H1 (cell line): ENCODE measurements at regions not wholly inside any gene's neighbourhood (a gene's known extent, or its start where the extent isn't known, plus 50 kb on each side); places are given as distances from the start of the nearest gene placed in this dataset.

Source experiments
- CTCF ChIA-PET: fragments of 300-600 bp; sonication (Branson Sonifier 250); formaldehyde crosslinking; loops from one replicate; lab custom pipeline; 2021; ENCODE audit not compliant: partially characterized antibody; lab: Charles Lee
- POLR2A ChIA-PET: fragments of 300-600 bp; sonication (Branson Sonifier 250); formaldehyde crosslinking; loops from one replicate; lab custom pipeline; 2021; ENCODE audit warnings: inconsistent platforms; ENCODE audit not compliant: partially characterized antibody; lab: Charles Lee
- DNase-seq, 2 experiments: peaks; one replicate each; pipeline versions ENCODE4 v3.0.0 to v3.0.0-alpha.2; 2010 to 2022; ENCODE audit warnings: low spot score in 2 of 2, low read depth in 1 of 2, mixed read lengths in 1 of 2
- FAIRE-seq: peaks from 2 replicates; lab custom pipeline; 2011; peaks lifted over from hg19 to GRCh38; lab: Jason Lieb, UNC
- H2AFZ ChIP-seq: 2 replicates; pipeline ENCODE4 v1.8.1; 2012; ENCODE audit warnings: low read length, inconsistent platforms
- H2AK5ac ChIP-seq: 2 replicates; pipeline ENCODE4 v1.6.1; 2013; ENCODE audit warnings: low read depth, low read length
- H2BK120ac ChIP-seq: replicated peaks from 2 replicates; pipeline ENCODE3; 2013; ENCODE audit warnings: low read depth, low read length, inconsistent platforms
- H2BK12ac ChIP-seq: 2 replicates; pipeline ENCODE4 v1.6.1; 2013; ENCODE audit warnings: low read depth, low read length
- H2BK15ac ChIP-seq: 2 replicates; pipeline ENCODE4 v1.6.1; 2013; ENCODE audit warnings: low read length
- H2BK20ac ChIP-seq: 2 replicates; pipeline ENCODE4 v1.6.1; 2013; ENCODE audit warnings: low read length
- H2BK5ac ChIP-seq: 2 replicates; pipeline ENCODE4 v1.6.1; 2013; ENCODE audit warnings: low read depth, low read length
- H3K14ac ChIP-seq: 2 replicates; pipeline ENCODE4 v1.6.1; 2013; ENCODE audit warnings: inconsistent platforms; ENCODE audit not compliant: insufficient read length
- H3K18ac ChIP-seq: 2 replicates; pipeline ENCODE4 v1.6.1; 2013; ENCODE audit warnings: low read length; ENCODE audit errors: extremely low read depth
- H3K23ac ChIP-seq: 2 replicates; pipeline ENCODE4 v1.6.1; 2013; ENCODE audit warnings: inconsistent platforms; ENCODE audit not compliant: insufficient read length
- H3K23me2 ChIP-seq: 2 replicates; pipeline ENCODE4 v1.6.1; 2013; ENCODE audit warnings: low read depth, low read length
- H3K27ac ChIP-seq: 2 replicates; pipeline ENCODE4 v1.6.1; 2011; ENCODE audit warnings: low read depth, low read length, inconsistent platforms
- H3K27me3 ChIP-seq, 4 experiments: replicated peaks in 1 of 4; 1 replicate in 1 of 4; 2 replicates in 3 of 4; pipeline versions ENCODE4 v1.6.1 to v1.8.1; 2011 to 2013; ENCODE audit warnings: low read length in 3 of 4, mild to moderate bottlenecking in 3 of 4, inconsistent platforms in 2 of 4, mixed read lengths in 2 of 4, moderate library complexity in 1 of 4; ENCODE audit not compliant: control insufficient read depth in 3 of 4, insufficient read depth in 3 of 4; ENCODE audit errors: extremely low read depth in 1 of 4
- H3K36me3 ChIP-seq, 4 experiments: 2 replicates each; pipeline versions ENCODE4 v1.6.1 to v1.8.1; 2011 to 2013; ENCODE audit warnings: mild to moderate bottlenecking in 4 of 4, low read length in 3 of 4, moderate library complexity in 2 of 4, control low read depth in 1 of 4, inconsistent platforms in 1 of 4; ENCODE audit not compliant: insufficient read depth in 4 of 4, control insufficient read depth in 2 of 4
- H3K4ac ChIP-seq: replicated peaks from 2 replicates; pipeline ENCODE3; 2013; ENCODE audit warnings: low read length, low read depth, mixed read lengths, inconsistent platforms; ENCODE audit not compliant: insufficient read length
- H3K4me1 ChIP-seq, 4 experiments: replicated peaks in 1 of 4; 1 replicate in 1 of 4; 2 replicates in 3 of 4; pipeline versions ENCODE4 v1.6.1 to v1.8.1; 2011 to 2013; ENCODE audit warnings: low read length in 3 of 4, inconsistent platforms in 2 of 4, mixed read lengths in 1 of 4; ENCODE audit not compliant: insufficient read depth in 4 of 4, control insufficient read depth in 3 of 4
- H3K4me2 ChIP-seq, 2 experiments: 2 replicates each; pipeline versions ENCODE4 v1.6.1 to v1.8.1; 2011 to 2013; ENCODE audit warnings: low read depth in 2 of 2, low read length in 2 of 2, control low read depth in 1 of 2, inconsistent platforms in 1 of 2, mild to moderate bottlenecking in 1 of 2; ENCODE audit not compliant: insufficient read depth in 1 of 2
- H3K4me3 ChIP-seq, 4 experiments: fragments of 200-600, 300-600 bp in 1 of 4; sonication (generic), shearing (Covaris generic), sonication (Bioruptor Twin) in 1 of 4; 2 replicates each; pipeline versions ENCODE4 v1.5.1 to v1.8.1; 2011 to 2016; ENCODE audit warnings: low read length in 4 of 4, low read depth in 3 of 4, control low read depth in 2 of 4, inconsistent platforms in 2 of 4, mild to moderate bottlenecking in 2 of 4, mixed read lengths in 1 of 4, moderate library complexity in 1 of 4; ENCODE audit not compliant: insufficient read depth in 2 of 4; ENCODE audit errors: extremely low read depth in 1 of 4
- H3K56ac ChIP-seq: replicated peaks from 2 replicates; pipeline ENCODE3; 2013; ENCODE audit warnings: low read depth, mild to moderate bottlenecking, mixed read lengths, low read length, inconsistent platforms; ENCODE audit not compliant: insufficient read length
- H3K79me1 ChIP-seq: 2 replicates; pipeline ENCODE4 v1.6.1; 2013; ENCODE audit warnings: low read depth, low read length, control low read depth
- H3K79me2 ChIP-seq, 2 experiments: 2 replicates each; pipeline versions ENCODE4 v1.6.1 to v1.8.1; 2012 to 2013; ENCODE audit warnings: low read length in 2 of 2, mild to moderate bottlenecking in 2 of 2, inconsistent platforms in 1 of 2; ENCODE audit not compliant: insufficient read depth in 2 of 2, control insufficient read depth in 1 of 2
- H3K9ac ChIP-seq, 4 experiments: replicated peaks in 1 of 4; 1 replicate in 1 of 4; 2 replicates in 3 of 4; pipeline versions ENCODE4 v1.6.1 to v1.8.1; 2011 to 2013; ENCODE audit warnings: low read depth in 3 of 4, low read length in 3 of 4, control low read depth in 2 of 4, mild to moderate bottlenecking in 2 of 4, moderate library complexity in 2 of 4, inconsistent platforms in 1 of 4; ENCODE audit errors: extremely low read depth in 1 of 4
- H3K9me3 ChIP-seq, 2 experiments: 2 replicates each; pipeline versions ENCODE4 v1.6.1 to v1.8.1; 2012 to 2013; ENCODE audit warnings: mild to moderate bottlenecking in 2 of 2, moderate library complexity in 2 of 2, control low read depth in 1 of 2, inconsistent platforms in 1 of 2, low read depth in 1 of 2, low read length in 1 of 2, mixed read lengths in 1 of 2; ENCODE audit not compliant: insufficient read depth in 2 of 2
- H4K20me1 ChIP-seq, 2 experiments: replicated peaks in 1 of 2; 2 replicates each; pipeline versions ENCODE3 to v1.8.1; 2011 to 2013; ENCODE audit warnings: inconsistent platforms in 2 of 2, low read length in 2 of 2, mild to moderate bottlenecking in 1 of 2; ENCODE audit not compliant: insufficient read depth in 2 of 2, control insufficient read depth in 1 of 2
- H4K5ac ChIP-seq: 2 replicates; pipeline ENCODE4 v1.6.1; 2013; ENCODE audit warnings: low read length, low read depth, mixed read lengths, inconsistent platforms; ENCODE audit not compliant: insufficient read length
- H4K8ac ChIP-seq: 2 replicates; pipeline ENCODE4 v1.8.0; 2013; ENCODE audit warnings: mild to moderate bottlenecking, moderate library complexity, low read length, inconsistent platforms; ENCODE audit not compliant: insufficient read depth; ENCODE audit errors: extremely low read depth
- H4K91ac ChIP-seq: replicated peaks from 2 replicates; pipeline ENCODE3; 2013; ENCODE audit warnings: low read length, mixed read lengths, inconsistent platforms; ENCODE audit not compliant: insufficient read length
- JUND ChIP-seq: IDR thresholded peaks from 2 replicates; pipeline ENCODE4 v1.6.1; 2011; ENCODE audit warnings: mild to moderate bottlenecking, improper control_type of control experiment, low read length
- POLR2A ChIP-seq, 2 experiments: IDR thresholded peaks; 1 replicate in 1 of 2; 2 replicates in 1 of 2; pipeline ENCODE4 v1.6.1; 2011; ENCODE audit warnings: low read depth in 2 of 2, low read length in 2 of 2, mild to moderate bottlenecking in 2 of 2; ENCODE audit errors: control extremely low read depth in 1 of 2
- RNF2 ChIP-seq: fragments of 200-900, 300-1000 bp; sonication (generic); IDR thresholded peaks from 2 replicates; pipeline ENCODE4 v1.7.1; 2016; ENCODE audit warnings: borderline replicate concordance, low read depth, mild to moderate bottlenecking, antibody characterized with exemption, low read length; ENCODE audit not compliant: poor library complexity, severe bottlenecking; ENCODE audit errors: missing control alignments
- SP4 ChIP-seq: IDR thresholded peaks from 2 replicates; pipeline ENCODE4 v1.6.1; 2012; ENCODE audit warnings: low read length, inconsistent platforms
- TEAD4 ChIP-seq: IDR thresholded peaks from 2 replicates; pipeline ENCODE4 v1.6.1; 2012; ENCODE audit warnings: low read depth, low read length, inconsistent platforms, mixed read lengths
- USF2 ChIP-seq: IDR thresholded peaks from 2 replicates; pipeline ENCODE4 v1.6.1; 2011; ENCODE audit warnings: low read length, improper control_type of control experiment
- WGBS, 2 experiments: shearing (Covaris generic) in 1 of 2; methylation state at CpG; one replicate each; pipeline versions ENCODE4 v1.1.6 to v1.1.7; 2013 to 2015; ENCODE audit warnings: low lambda C conversion rate in 2 of 2, mixed read lengths in 2 of 2, inconsistent platforms in 1 of 2, low coverage in 1 of 2, missing lambda C conversion rate in 1 of 2; ENCODE audit not compliant: insufficient replicate concordance in 2 of 2, insufficient coverage in 1 of 2, insufficient read length in 1 of 2; ENCODE audit errors: extremely low coverage in 1 of 2, missing lambda C conversion rate in 1 of 2; 5-methylcytosine and 5-hydroxymethylcytosine counted together

GRCh38 chr6:6946206-6947155 lies 161.3 kb upstream of the RREB1 start:
- Histone ChIP-seq H3K9me3 (peaks cover 7 to 11% of the 10 kb centered on the region in 2 experiments; a peak in 3 of 4 replicates), H4K91ac (no peak overlapping the region), H2AFZ (0 out of 2 replicates have a peak overlapping the region, but pooled peaks have one; percentile 26), H3K4ac (no peak overlapping the region), H2BK12ac (no peak overlapping the region), H3K79me1 (no peaks in the 10 kb centered on the region), H4K8ac (no peak overlapping the region), H3K4me3 (no peak overlapping the region), H3K27me3 (no peaks in the 10 kb centered on the region), H4K20me1 (no peaks in the 10 kb centered on the region)
- 67% methylated on average over 8 of the region's 8 CpGs; no CpG with 5 or more reads in 1 of the 2 experiments for WGBS, 2 experiments
- DNase-seq = no peak
- CTCF ChIA-PET = interaction anchor here (0.6 to 0.9 kb wide), 2 partner anchors 187 to 272 kb away, joined by 3 read pairs; no protein-coding TSS in a partner anchor
- no peak for TF ChIP-seq USF2
- no peak for TF ChIP-seq RNF2
- TF ChIP-seq TEAD4 = no peak
- no peak for TF ChIP-seq JUND
- TF ChIP-seq SP4 = no peak
- no peak for TF ChIP-seq POLR2A (IDR thresholded peaks at IDR 0.05; ENCODE audit: control extremely low read depth in 1 of 2, low read depth in 2 of 2, low read length in 2 of 2)
- TF ChIP-seq, all 59 proteins: peak for 0
- H3K79me2 ChIP-seq = no peaks in the 10 kb centered on the region
- H2AK5ac ChIP-seq = no peak overlapping the region
- no peak overlapping the region for H3K18ac ChIP-seq
- no peak overlapping the region for H3K56ac ChIP-seq
- H3K4me2 ChIP-seq = no peak overlapping the region
- H2BK20ac ChIP-seq = no peak overlapping the region
- no peak overlapping the region for H2BK120ac ChIP-seq
- H2BK15ac ChIP-seq = no peak overlapping the region
- no peak overlapping the region for H4K5ac ChIP-seq
- no peak overlapping the region for H2BK5ac ChIP-seq
- no peaks in the 10 kb centered on the region for H3K36me3 ChIP-seq
- FAIRE-seq = no peak
- H3K23ac ChIP-seq = no peak overlapping the region
- H3K27ac ChIP-seq = no peak overlapping the region
- H3K9ac ChIP-seq = no peak overlapping the region
- no peak overlapping the region for H3K14ac ChIP-seq
- no peaks in the 10 kb centered on the region for H3K23me2 ChIP-seq
- H3K4me1 ChIP-seq = peaks cover 0 to 5% (median 1%) of the 10 kb centered on the region in 4 experiments; a peak in 1 of 7 replicates
- POLR2A ChIA-PET = interaction anchor here (0.7 kb wide), 1 partner anchor 300 kb away, joined by 3 read pairs; no protein-coding TSS in a partner anchor
